IPS-15b (cell line): ENCODE measurements at regions not wholly inside any gene's neighbourhood (a gene's known extent, or its start where the extent isn't known, plus 50 kb on each side); places are given as distances from the start of the nearest gene placed in this dataset.
"Not testable (repeated sequence)": the region's sequence is repeated elsewhere in the genome, so short reads cannot be mapped to it uniquely, and the experiment has no call there.

Experiments
- H3K27me3 ChIP-seq: one replicate; pipeline ENCODE4 v1.6.1; 2013; ENCODE audit warnings: low read length; ENCODE audit not compliant: control insufficient read depth, insufficient read depth
- H3K36me3 ChIP-seq: one replicate; pipeline ENCODE4 v1.6.1; 2013; ENCODE audit warnings: low read length; ENCODE audit not compliant: control insufficient read depth, insufficient read depth
- H3K4me1 ChIP-seq: one replicate; pipeline ENCODE4 v1.6.1; 2013; ENCODE audit warnings: mild to moderate bottlenecking, low read length; ENCODE audit not compliant: control insufficient read depth, insufficient read depth
- H3K4me3 ChIP-seq: one replicate; pipeline ENCODE4 v1.5.1; 2013; ENCODE audit warnings: low read depth, low read length
- H3K9ac ChIP-seq: one replicate; pipeline ENCODE4 v1.6.1; 2013; ENCODE audit warnings: low read depth, mild to moderate bottlenecking, low read length
- H3K9me3 ChIP-seq: one replicate; pipeline ENCODE4 v1.6.1; 2013; ENCODE audit warnings: mild to moderate bottlenecking, low read length; ENCODE audit not compliant: control insufficient read depth, insufficient read depth

DNA sequence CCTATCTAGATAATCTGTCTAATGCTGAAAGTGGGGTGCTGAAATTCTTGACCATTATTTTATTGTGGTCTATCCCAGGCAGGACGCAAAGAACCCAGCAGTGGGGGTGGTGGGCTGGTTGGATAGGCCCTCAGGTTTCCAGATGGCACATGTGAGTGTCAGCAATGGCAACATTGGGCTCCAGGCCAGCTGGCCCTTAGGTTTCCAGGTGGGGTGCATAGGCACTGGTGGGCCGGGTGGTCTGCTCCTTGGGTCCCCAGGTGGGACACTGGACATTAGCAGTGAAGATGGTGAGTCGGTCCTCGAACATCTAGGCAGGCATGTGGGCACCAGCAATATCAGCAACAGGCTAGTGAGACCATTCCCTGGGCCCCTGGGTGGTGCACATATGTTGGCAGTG, 680.3 kb upstream of the ACVR2A start:
- Histone ChIP-seq H3K4me3 (no peak overlapping the region), H3K4me1 (no peaks in the 10 kb centered on the region), H3K9me3 (no peaks in the 10 kb centered on the region), H3K27me3 (no peaks in the 10 kb centered on the region), H3K9ac (no peak overlapping the region), H3K36me3 (no peaks in the 10 kb centered on the region)

GRCh38 chr2:147161746-147162145, 683.1 kb upstream of the ACVR2A start:
- no peaks in the 10 kb centered on the region for H3K36me3 ChIP-seq
- no peaks in the 10 kb centered on the region for H3K9me3 ChIP-seq
- H3K27me3 ChIP-seq, result no peaks in the 10 kb centered on the region
- H3K4me1 ChIP-seq, result no peaks in the 10 kb centered on the region
- H3K9ac ChIP-seq, result no peak overlapping the region
- H3K4me3 ChIP-seq, result no peak overlapping the region

DNA sequence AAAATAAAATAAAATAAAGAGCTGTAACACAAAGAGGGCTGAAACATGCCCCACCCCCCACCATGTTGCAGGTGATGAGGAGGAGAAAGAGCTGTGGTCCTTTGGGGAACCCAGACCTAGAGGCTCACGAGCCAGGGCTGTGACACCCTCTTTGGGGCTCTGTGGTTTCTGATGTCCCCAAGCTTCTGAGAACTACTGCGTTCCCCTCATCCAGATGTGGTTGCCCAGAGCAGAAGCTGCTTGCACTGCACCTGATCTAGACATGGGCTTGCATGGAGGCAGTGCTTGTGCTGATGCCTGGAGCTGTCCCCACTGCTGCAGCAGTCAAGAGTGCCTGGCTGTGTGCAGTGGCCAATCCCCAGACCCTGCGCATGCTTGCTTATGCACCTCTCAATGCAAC, 687.9 kb upstream of the ACVR2A start:
- H3K27me3 ChIP-seq, result no peaks in the 10 kb centered on the region
- no peaks in the 10 kb centered on the region for H3K9me3 ChIP-seq
- H3K4me3 ChIP-seq, result no peak overlapping the region
- no peak overlapping the region for H3K9ac ChIP-seq
- no peaks in the 10 kb centered on the region for H3K36me3 ChIP-seq
- no peaks in the 10 kb centered on the region for H3K4me1 ChIP-seq

- no peaks in the 10 kb centered on the region for H3K4me1 ChIP-seq
- no peaks in the 10 kb centered on the region for H3K9me3 ChIP-seq
- no peaks in the 10 kb centered on the region for H3K27me3 ChIP-seq
- no peak overlapping the region for H3K4me3 ChIP-seq
- H3K9ac ChIP-seq, result no peak overlapping the region
- peaks cover 4% of the 10 kb centered on the region for H3K36me3 ChIP-seq
These were observed 694.6 kb upstream of the ACVR2A start for GRCh38 chr2:147150241-147150635.

DNA sequence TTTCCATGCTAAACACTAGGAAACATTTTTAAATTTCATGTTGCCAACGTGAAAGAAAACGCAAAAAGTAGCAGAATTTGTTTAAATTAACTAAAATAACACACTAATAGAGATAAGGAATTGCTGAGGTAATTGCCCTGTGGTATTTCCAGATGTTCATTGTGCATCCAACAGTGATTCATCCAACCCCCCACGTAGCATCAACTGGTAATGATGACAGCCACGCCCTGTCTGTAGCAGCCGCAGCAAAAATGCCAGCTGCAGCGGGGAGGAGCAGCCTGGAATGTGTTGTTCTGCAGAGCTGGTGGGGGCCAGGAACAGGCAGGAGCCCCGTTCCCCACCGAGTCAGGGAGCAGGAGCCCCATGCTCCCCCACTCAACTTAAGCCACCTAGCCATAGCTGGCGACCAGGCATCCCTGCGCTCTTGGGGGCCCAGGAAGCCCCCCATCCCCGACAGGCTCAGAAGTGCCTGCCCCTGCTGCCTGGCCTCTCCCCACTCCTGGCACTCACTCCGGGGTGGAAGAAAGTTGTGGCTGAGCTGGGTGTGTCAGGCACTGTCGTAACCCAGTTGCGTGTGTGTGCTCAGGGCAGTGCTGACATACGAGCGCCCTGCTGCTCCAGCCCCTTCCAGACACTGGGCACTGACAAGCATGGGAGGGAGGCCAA, 695.1 kb upstream of the ACVR2A start:
- Histone ChIP-seq H3K9me3 (no peaks in the 10 kb centered on the region), H3K9ac (no peak overlapping the region), H3K36me3 (peaks cover 4% of the 10 kb centered on the region), H3K4me1 (no peaks in the 10 kb centered on the region), H3K27me3 (no peaks in the 10 kb centered on the region), H3K4me3 (no peak overlapping the region)

GRCh38 chr2:147147802-147148201, 697.0 kb upstream of the ACVR2A start:
- Histone ChIP-seq H3K9ac (no peak overlapping the region), H3K36me3 (peaks cover 4% of the 10 kb centered on the region), H3K27me3 (no peaks in the 10 kb centered on the region), H3K9me3 (no peaks in the 10 kb centered on the region), H3K4me3 (no peak overlapping the region), H3K4me1 (no peaks in the 10 kb centered on the region)

DNA sequence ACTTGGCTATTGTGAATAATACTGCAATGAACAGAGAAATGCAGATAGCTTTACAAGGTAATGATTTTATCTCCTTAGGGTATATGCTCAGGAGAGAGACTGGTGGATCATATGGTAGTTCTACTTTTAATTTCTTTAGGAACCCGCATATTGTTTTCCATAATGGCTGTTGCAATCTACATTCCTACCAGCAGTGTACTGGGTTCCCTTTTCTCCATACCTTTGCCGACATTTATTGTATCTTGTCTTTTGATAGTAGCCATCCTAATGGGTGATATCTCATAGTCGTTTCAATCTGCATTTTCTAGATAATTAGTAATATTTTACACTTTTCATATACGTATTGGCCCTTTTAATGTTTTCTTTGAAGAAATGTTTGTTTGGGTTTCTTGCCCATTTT, 702.9 kb upstream of the ACVR2A start:
- Histone ChIP-seq H3K4me1 (no peaks in the 10 kb centered on the region), H3K4me3 (no peak overlapping the region), H3K9ac (no peak overlapping the region), H3K36me3 (no peaks in the 10 kb centered on the region), H3K27me3 (no peaks in the 10 kb centered on the region), H3K9me3 (no peaks in the 10 kb centered on the region)

DNA sequence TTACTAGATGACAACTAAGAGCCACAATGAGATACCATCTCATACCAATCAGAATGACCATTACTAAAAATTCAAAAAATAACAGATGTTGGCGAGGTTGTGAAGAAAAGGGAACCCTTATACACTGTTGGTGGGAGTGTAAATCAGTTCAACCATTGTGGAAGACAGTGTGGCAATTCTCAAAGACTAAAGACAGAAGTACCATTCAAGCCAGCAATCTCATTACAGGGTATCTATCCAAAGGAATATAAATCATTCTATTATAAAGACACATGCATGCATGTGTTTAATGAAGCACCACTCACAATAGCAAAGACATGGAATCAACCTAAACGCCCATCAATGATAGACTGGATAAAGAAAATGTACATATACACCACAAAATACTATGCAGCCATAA, 705.1 kb upstream of the ACVR2A start:
- not testable (repeated sequence) for H3K4me1 ChIP-seq, H3K27me3 ChIP-seq, H3K9me3 ChIP-seq, H3K36me3 ChIP-seq, H3K4me3 ChIP-seq, H3K9ac ChIP-seq

DNA sequence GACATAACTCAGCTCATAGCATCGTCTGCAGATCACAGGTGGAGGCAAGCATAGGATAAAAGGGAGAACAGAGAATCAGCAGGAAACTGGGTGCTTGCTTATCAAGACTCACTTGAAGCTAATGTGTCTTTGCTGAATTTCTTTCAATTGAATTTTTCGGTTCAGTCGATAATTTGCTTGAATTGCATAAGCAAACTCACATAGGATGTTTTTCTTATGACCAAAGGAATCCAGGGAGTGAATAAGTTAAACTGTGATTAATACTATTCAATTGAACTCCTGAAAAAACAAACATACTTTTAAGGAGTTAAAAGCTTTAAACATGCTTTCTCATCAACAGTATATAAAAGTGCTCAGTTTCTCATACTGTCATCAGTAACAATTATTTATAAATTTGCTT, 707.1 kb upstream of the ACVR2A start:
- no peaks in the 10 kb centered on the region for H3K4me1 ChIP-seq

GRCh38 chr2:147135376-147135775, 709.5 kb upstream of the ACVR2A start:
- Histone ChIP-seq H3K27me3 (no peaks in the 10 kb centered on the region), H3K9me3 (no peaks in the 10 kb centered on the region), H3K4me3 (no peak overlapping the region), H3K4me1 (no peaks in the 10 kb centered on the region), H3K36me3 (no peaks in the 10 kb centered on the region), H3K9ac (no peak overlapping the region)

More for the DNA sequence above, 707.1 kb upstream of the ACVR2A start:
- Histone ChIP-seq H3K9me3 (no peaks in the 10 kb centered on the region), H3K36me3 (no peaks in the 10 kb centered on the region), H3K27me3 (no peaks in the 10 kb centered on the region), H3K9ac (no peak overlapping the region), H3K4me3 (no peak overlapping the region)

DNA sequence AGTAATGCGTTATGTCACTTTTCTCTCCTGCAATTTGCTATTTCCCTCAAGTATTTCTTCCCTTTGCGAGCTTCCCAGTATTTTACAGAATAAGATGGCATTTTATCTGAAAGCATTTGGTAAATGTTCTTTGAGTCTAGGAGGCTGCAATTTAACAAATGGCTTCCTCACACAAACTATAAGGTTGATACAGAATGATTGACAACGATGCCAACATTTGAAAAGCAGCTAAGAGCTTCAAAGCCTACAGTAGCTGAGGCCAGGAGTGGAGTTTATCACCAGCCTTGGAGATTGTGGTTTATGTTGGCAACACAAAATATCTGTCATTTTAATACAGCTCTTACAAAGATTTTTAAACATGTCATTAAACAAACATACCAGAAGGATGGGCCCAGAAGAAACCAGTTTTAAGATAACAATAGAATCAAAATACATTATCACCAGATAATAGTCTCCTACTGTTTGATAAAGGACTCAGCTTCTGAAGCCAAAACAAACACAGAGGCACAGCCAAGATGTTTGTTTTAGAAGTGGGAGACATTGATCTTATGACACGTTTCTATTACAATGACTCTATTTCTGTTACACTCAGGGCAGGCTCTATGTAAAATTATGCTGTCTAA, 711.4 kb upstream of the ACVR2A start:
- Histone ChIP-seq H3K4me1 (no peaks in the 10 kb centered on the region), H3K36me3 (no peaks in the 10 kb centered on the region), H3K9ac (no peak overlapping the region), H3K9me3 (no peaks in the 10 kb centered on the region), H3K4me3 (no peak overlapping the region), H3K27me3 (no peaks in the 10 kb centered on the region)

DNA sequence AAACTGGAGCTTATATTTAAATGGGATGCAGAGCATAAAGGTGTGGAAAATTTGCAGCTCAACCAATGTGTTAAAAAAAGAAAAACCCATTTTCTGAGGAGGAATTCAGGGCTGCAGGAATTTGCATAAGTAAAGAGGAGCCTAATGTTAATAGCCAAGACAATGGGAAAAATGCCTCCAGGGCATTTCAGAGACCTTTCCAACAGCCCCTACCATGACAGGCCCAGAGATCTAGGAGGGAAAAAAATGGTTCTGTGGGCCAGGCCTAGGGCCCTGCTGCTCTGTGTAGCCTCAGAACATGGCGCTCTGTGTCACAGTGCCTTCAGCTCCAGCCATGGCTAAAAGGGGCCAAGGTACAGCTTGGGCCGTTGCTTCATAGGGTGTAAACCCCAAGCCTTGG, 719.7 kb upstream of the ACVR2A start:
- H3K4me3 ChIP-seq, result no peak overlapping the region
- H3K36me3 ChIP-seq, result no peaks in the 10 kb centered on the region
- peaks cover 13% of the 10 kb centered on the region for H3K9me3 ChIP-seq
- H3K4me1 ChIP-seq, result no peaks in the 10 kb centered on the region
- H3K27me3 ChIP-seq, result no peaks in the 10 kb centered on the region
- no peak overlapping the region for H3K9ac ChIP-seq
